ENCODE measurements at regions not wholly inside any gene's neighbourhood (a gene's known extent, or its start where the extent isn't known, plus 50 kb on each side); places are given as distances from the start of the nearest gene placed in this dataset.

- DNase-seq (ENCODE audit: low read depth, low spot score), result no peak
These were observed 308.5 kb downstream of the BMP7 start for GRCh38 chr20:56957737-56958553.

DNA sequence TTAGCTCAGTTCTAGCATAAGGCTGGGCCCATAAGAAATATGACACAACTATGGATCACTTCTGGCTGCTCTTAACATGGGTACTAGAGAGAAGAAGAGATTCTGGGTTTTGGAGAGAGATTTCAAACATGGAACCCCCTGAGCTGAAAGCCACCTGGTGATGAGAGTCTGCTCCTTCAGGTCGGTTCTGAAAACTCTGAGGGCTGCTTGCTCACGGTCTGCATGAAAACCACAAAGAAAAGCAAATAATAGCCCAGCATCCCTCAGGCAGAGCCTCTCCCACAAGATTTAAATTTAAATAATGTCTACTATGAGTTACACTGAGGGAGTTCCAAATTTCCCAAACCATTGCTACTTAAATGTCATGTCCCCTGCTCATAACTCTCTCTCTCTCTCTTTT, 301.5 kb downstream of the BMP7 start:
- DNase-seq (ENCODE audit: low read depth, low spot score), result no peak

- DNase-seq (ENCODE audit: low read depth, low spot score), result no peak
These were observed 298.5 kb downstream of the BMP7 start for GRCh38 chr20:56967916-56968315.

GRCh38 chr20:56968376-56969048, 297.9 kb downstream of the BMP7 start:
- DNase-seq (ENCODE audit: low read depth, low spot score), result no peak

DNA sequence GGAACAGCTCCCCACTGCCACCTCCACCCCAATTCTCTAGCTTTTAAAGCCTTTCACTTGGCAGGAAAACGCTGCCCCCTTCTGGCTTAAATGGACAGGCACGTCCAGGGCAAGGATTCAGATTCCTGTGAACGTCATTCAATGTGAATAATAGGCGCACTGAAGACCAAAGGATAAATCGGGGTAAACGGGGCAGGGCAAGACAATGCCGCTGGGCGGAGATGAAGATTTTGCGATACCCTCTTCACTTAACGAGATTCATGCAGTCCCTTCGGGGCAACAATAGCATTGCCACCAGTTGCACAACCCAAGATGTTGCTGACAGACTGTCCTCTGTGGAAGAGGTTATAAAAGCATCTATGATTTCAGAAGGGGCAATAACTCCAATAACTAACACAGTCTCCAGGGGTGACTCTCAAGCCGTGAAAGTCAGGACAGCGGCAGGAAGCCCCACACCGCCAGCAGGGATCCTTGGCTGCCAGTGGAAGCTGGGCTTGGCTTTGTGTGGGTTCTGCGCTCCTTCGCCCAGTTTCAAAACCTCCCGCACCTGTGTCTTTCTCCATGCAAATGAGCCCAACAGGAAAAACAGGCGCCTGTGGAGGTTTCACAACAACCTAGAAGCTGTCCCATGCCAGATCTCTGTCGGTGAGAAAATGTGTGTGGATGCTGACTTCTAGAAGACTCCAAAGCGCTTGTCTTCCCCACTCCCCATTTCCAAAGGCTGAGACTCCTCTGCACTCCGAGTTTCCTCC, 291.8 kb downstream of the BMP7 start:
- DNase-seq (ENCODE audit: low read depth, low spot score), result peak; percentile 47

- no peak for DNase-seq (ENCODE audit: low read depth, low spot score)
These were observed 290.6 kb downstream of the BMP7 start for GRCh38 chr20:56975838-56976237.

DNA sequence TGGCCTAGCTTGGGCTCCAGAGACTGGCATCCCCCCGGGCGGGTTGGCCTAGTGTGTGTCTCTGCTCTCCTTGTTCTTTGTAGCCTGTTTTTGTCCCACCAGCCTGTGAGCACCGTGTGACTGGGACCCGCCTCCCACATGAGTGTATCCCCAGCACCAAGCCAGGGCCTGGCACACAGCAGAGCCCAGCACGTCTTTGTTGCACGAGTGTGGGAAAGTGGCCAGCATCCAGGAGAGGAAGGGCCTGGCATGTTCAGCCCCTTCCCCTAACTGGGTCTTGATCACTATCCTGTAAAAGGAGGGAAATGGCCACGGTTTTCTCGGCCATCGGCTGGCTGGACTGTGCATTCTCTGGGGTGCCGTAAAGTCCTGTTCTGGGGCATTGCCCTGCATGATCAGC, 290.1 kb downstream of the BMP7 start:
- no peak for DNase-seq (ENCODE audit: low read depth, low spot score)

GRCh38 chr20:56978475-56978874, 288.0 kb downstream of the BMP7 start:
- no peak for DNase-seq (ENCODE audit: low read depth, low spot score)

- DNase-seq (ENCODE audit: low read depth, low spot score), result no peak
These were observed 287.3 kb downstream of the BMP7 start for GRCh38 chr20:56979125-56979524.

GRCh38 chr20:56981301-56981700, 285.1 kb downstream of the BMP7 start:
- no peak for DNase-seq (ENCODE audit: low read depth, low spot score)

DNA sequence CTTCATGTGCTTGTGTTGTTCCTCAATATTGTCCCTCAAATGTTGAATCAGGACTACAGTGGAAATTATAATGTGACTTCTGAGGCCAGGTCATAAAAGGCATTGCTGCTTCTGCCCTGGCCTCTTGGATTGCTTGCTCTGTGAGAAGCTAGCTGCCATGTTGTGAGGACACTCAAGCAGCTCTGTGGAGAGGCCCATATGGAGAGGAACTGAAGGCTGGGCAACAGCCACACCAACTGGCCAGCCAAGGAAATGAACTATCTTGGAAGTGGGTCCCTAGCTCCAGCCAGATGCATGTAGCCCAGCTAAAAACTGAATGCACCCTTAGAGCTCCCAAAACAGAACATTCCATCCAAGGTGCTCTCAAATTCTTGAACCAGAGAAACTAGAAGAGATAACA, 282.6 kb downstream of the BMP7 start:
- DNase-seq (ENCODE audit: low read depth, low spot score), result no peak

DNA sequence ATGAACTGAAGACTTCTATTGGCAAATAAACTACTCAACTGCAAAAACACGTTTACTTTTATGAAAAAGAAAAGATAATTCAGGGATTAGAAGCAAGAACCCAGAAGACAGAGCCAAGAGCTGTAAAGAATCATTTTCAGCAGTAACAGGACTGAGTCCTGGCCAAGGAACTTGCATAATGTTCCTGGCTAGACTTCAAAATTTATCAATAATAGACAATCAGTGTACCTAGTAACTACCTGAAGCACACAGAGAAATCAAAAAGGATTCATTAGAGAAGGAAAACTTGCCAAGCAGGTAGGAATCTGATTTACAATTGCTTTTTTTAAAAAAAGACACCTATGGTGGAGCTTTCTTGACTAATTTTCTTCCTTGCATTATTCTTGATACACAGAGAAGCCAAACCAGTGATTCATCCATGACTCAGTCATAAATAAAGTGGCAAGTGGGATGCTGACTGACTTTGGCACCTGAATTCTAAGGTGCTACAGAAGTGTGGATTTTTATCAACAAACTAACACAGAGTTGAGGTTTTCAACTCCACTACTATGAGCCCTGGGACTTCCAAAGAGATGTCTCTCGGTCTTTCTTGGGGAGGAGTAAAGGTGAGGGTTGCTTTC, 281.3 kb downstream of the BMP7 start:
- no peak for DNase-seq (ENCODE audit: low read depth, low spot score)

GRCh38 chr20:56986476-56986875, 280.0 kb downstream of the BMP7 start:
- no peak for DNase-seq (ENCODE audit: low read depth, low spot score)

GRCh38 chr20:56986931-56987720, 279.3 kb downstream of the BMP7 start:
- DNase-seq (ENCODE audit: low read depth, low spot score), result no peak

- no peak for DNase-seq (ENCODE audit: low read depth, low spot score)
These were observed 278.5 kb downstream of the BMP7 start for GRCh38 chr20:56987986-56988385.

DNA sequence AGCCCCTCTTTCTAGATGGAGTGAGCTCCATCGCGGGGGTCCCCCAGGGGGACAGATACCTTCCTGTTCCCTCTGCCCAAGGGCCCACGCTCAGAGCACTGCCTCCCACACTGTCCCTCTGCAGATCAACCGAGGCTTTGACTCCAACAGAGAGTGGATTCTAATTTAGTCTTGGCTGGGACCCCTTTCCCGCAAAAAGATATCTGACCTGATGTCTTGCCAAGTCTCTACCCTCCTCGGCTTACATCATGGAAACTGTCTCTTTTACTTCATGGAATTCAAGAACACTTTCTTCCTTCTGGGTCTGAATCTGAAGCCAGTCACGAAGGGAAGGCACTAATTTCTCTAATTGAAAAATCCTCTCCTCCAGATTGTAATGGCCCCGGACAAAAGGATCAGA, 278.0 kb downstream of the BMP7 start:
- DNase-seq (ENCODE audit: low read depth, low spot score), result no peak

DNA sequence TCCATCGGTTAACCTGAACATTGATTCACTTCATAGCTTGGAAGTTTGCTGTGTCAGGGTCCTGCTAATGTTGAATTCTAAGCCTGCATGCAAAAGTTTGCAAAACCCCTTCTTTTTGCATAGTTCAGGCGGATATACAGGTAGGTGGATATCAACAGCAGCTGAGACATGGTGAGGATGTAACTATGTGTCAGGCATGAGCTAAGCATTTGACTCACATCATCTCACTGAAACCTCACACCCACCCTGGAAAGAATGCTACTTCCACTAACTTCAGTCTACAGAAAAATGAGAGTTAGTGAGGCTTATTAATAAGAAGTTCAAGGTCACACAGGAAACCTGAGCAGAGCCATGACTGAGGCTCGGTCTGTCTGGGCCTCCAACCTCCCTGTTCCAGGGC, 276.9 kb downstream of the BMP7 start:
- DNase-seq (ENCODE audit: low read depth, low spot score), result no peak

- DNase-seq (ENCODE audit: low read depth, low spot score), result no peak
These were observed 273.4 kb downstream of the BMP7 start for GRCh38 chr20:56993020-56993559.

- DNase-seq (ENCODE audit: low read depth, low spot score), result no peak
These were observed 272.4 kb downstream of the BMP7 start for GRCh38 chr20:56994006-56994405.

DNA sequence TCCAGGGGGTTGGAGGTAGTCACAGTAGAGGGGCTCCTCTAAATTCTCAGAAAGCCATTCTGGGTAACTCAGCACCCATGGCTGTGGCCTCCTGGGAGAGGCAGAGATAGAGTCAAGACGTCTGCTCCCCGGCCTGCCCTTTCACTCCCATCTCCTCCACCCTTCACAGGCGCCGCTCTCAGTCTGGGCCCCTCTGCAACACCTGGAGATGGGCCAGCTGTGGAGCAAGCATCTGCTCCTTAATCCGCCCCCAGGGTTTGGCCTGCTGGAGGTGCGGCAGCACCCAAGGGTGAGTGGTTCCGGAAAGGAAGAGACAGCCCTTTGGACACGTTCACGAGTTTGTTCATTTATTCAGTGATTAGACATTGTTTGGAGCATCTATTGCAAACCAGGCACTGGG, 271.3 kb downstream of the BMP7 start:
- DNase-seq (ENCODE audit: low read depth, low spot score), result no peak

GRCh38 chr20:56995635-56996075, 270.8 kb downstream of the BMP7 start:
- no peak for DNase-seq (ENCODE audit: low read depth, low spot score)

All from brain pericyte (primary cell).